Gastrocnemius medialis (tissue), 4 donors: ENCODE measurements at regions not wholly inside any gene's neighbourhood (a gene's known extent, or its start where the extent isn't known, plus 50 kb on each side); places are given as distances from the start of the nearest gene placed in this dataset.

Experiments used
- CTCF ChIP-seq, 5 experiments: fragments of 450-650 bp in 3 of 5; fragments of 200-600 bp in 2 of 5; sonication (generic) in 2 of 5; IDR thresholded peaks in 4 of 5; conservative IDR thresholded peaks in 1 of 5; 1 replicate in 4 of 5; 2 replicates in 1 of 5; pipeline ENCODE4 v1.5.1; 2016 to 2019; ENCODE audit warnings: antibody characterized with exemption in 5 of 5, mild to moderate bottlenecking in 3 of 5, moderate library complexity in 3 of 5
- POLR2A ChIP-seq, 2 donors: fragments of 450-650 bp; IDR thresholded peaks; one replicate each; pipeline ENCODE4 v1.6.1; 2017; ENCODE audit warnings: antibody characterized with exemption in 2 of 2, mild to moderate bottlenecking in 2 of 2, moderate library complexity in 2 of 2

GRCh38 chr5:74126294-74126693, 500.3 kb downstream of the ARHGEF28 start:
- TF ChIP-seq CTCF (IDR thresholded peaks at IDR 0.05 in 4 of 5, conservative IDR thresholded peaks at IDR 0.05 in 1 of 5) (no peak), POLR2A (IDR thresholded peaks at IDR 0.05) (no peak)
